Skin epidermis (tissue), 12 donors: ENCODE measurements at regions not wholly inside any gene's neighbourhood (a gene's known extent, or its start where the extent isn't known, plus 50 kb on each side); places are given as distances from the start of the nearest gene placed in this dataset.
"Not testable (repeated sequence)": the region's sequence is repeated elsewhere in the genome, so short reads cannot be mapped to it uniquely, and the experiment has no call there.

Experiments used
- H3K27ac ChIP-seq, 21 experiments: fragments of 200-600 bp; sonication (generic) in 11 of 21; one replicate each; pipeline ENCODE4 v1.5.0; 2020; ENCODE audit warnings: mild to moderate bottlenecking in 3 of 21, inconsistent platforms in 2 of 21, moderate library complexity in 2 of 21
- H3K4me3 ChIP-seq, 7 experiments: fragments of 200-600 bp; sonication (generic) in 2 of 7; one replicate each; pipeline ENCODE4 v1.5.0; 2020; ENCODE audit warnings: inconsistent platforms in 2 of 7, mild to moderate bottlenecking in 2 of 7, moderate library complexity in 1 of 7

- Histone ChIP-seq H3K4me3 (no peak overlapping the region), H3K27ac (peak overlapping the region in 1 of 21 experiments; percentile 47)
Measured at GRCh38 chr3:194933465-194933864, 247.8 kb downstream of the FAM43A start.

- Histone ChIP-seq H3K27ac (peak overlapping the region in 3 of 21 experiments; percentile 34 to 62 (median 58)), H3K4me3 (no peak overlapping the region)
Measured at GRCh38 chr3:194935061-194935460, 249.4 kb downstream of the FAM43A start.

DNA sequence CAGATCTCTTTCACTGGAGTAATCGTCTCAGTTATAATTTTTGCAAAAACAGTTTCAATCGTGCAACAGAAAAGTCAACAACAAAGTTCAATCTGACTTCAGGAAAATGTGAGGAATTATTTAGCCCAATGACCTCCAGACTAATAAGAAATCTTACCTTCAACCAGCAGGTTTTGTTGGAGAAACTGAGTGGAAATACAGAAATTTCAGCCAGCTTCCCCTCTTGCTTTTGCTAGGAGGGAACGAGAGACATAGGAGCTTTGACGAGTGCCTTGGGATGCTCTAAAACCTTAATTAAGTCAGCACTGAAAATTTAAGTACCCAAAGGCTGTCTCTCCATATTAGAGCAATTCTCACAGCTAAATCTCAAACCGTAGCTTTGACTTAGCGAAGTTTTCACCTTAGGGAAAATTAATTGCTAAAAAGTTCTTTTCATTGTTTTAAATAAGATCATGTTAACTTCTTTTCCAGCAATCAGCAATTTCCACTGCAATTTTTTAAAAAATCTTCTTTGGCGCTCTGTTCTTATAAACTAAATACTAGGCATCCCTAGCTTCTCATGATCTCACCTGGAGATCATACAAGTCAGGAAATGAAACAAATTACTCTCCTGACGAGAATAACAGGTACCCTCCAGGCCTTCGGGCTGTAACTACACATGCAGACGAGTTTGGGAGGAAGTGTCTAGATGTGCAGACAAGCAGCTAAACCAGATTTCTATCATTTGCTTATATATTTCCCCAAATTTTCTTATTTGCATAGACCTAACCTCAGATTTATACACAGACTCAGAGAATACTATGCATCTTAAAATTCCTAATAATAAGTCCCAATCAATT is 250.2 kb downstream of the FAM43A start:
- no peak overlapping the region for H3K4me3 ChIP-seq
- H3K27ac ChIP-seq = peak overlapping the region in 2 of 21 experiments; percentile 24 to 58

- H3K27ac ChIP-seq = no peak overlapping the region
- H3K4me3 ChIP-seq = no peak overlapping the region
Measured at GRCh38 chr3:194936659-194937058, 251.0 kb downstream of the FAM43A start.

- Histone ChIP-seq H3K27ac (no peak overlapping the region), H3K4me3 (no peak overlapping the region)
Measured at GRCh38 chr3:194937144-194937543, 251.5 kb downstream of the FAM43A start.

DNA sequence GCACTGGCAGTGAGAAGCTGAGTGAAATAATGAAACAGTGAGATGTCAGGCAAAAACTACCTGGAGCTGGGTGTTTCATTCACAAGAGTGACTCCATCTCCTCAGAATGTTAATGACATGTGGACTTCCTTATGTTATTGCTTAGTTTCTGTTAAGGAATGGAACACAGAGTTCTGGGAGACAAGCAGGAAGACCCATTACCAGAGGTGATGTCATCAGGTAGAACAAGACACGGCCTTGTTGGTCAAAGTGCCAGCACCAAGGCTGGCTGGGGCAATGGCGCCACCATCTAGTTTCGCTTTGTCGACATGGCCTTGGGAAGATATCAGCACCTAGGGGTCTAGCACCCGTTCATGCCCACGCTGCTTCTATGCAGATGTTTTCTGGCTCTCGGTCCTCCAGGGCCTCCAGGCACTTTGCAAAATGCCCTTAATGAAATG is 252.2 kb downstream of the FAM43A start:
- H3K4me3 ChIP-seq = no peak overlapping the region
- no peak overlapping the region for H3K27ac ChIP-seq

- Histone ChIP-seq H3K27ac (no peak overlapping the region), H3K4me3 (no peak overlapping the region)
Measured at GRCh38 chr3:194938845-194939531, 253.3 kb downstream of the FAM43A start.

DNA sequence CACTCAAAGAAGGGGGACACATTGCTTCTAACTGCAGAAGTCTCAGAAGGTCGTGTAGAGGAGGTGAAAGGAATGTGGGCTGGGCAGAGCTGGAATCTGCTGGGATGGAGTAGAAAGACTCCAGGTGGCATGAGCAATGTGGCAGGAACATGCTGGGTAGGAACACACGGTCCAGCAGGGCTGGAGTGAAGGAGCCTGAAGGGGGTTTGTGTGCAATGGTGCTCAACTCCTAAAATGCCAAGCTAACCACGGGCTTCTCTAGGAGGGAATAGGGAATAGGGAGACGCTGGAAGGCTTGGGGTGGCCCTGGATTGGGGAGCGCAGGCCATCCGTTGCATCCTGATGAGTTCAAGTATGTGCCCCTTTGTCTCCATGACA is 253.8 kb downstream of the FAM43A start:
- no peak overlapping the region for H3K27ac ChIP-seq
- H3K4me3 ChIP-seq = no peak overlapping the region

DNA sequence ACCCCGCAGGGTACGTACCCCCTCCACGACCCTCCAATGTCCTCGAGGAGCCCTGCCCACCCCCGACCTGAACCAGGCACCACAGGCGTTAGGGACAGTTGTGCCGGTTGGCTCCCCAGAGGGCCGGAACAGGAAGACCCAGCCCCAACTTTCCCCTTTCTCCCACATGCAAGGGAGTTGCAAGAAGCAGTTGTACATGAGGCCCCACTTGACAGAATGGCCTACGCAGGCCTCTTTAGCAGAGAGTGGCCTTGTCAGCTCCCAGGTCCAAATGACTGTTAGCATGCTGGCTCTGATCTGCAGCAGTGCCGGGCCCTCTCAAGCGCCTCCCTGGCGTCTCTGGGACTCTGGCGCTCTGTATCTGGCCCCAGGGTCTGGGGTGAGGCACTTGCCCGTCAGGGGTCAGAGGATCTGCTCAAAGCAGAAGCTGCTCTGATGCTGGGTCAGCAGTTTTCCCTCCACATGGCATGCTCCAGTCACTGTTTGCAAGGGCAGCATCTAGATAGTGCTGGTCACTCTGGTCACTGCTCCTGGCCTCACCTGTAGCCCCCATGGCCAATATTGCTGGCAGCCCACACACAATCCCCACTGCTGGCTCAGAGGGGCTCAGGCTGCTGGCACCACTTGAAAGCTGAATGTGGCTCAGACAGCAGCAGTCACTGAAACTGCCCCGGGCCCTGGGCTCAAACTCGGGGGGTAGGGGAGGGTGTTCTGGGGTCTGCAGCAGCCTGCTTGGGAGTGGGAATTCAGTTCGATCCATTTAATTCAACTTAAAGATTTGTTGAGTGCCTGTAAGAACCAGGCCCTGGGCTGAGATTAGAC is 254.5 kb downstream of the FAM43A start:
- no peak overlapping the region for H3K27ac ChIP-seq

GRCh38 chr3:194941360-194941955 is 255.8 kb downstream of the FAM43A start:
- Histone ChIP-seq H3K4me3 (no peak overlapping the region), H3K27ac (peak overlapping the region in 2 of 21 experiments; percentile 16 to 27)

More for the DNA sequence above, 254.5 kb downstream of the FAM43A start:
- no peak overlapping the region for H3K4me3 ChIP-seq

GRCh38 chr3:194941956-194942511 is 256.4 kb downstream of the FAM43A start:
- H3K27ac ChIP-seq = peak overlapping the region in 3 of 21 experiments; percentile 16 to 29 (median 27)

DNA sequence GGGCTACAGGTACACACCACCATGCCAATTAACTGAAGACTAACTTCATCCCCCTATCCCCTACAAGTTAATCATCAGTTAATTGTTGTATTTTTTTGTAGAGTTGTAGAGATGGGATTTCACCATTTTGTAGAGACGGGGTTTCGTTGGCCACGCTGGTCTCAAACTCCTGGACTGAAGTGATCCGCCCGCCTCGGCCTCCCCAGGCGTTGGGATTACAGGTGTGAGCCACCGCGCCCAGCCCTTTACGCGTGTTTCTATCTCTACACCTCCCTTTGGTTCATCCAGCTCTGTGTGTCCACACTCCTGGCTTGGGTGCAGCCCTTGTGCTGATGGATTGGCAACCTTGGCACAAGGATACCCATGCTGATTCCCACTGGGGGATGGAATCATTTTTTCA is 258.8 kb downstream of the FAM43A start:
- no peak overlapping the region for H3K27ac ChIP-seq
- H3K4me3 ChIP-seq = no peak overlapping the region

More at GRCh38 chr3:194941956-194942511, 256.4 kb downstream of the FAM43A start:
- H3K4me3 ChIP-seq = no peak overlapping the region

- no peak overlapping the region for H3K4me3 ChIP-seq
- no peak overlapping the region for H3K27ac ChIP-seq
Measured at GRCh38 chr3:194945508-194945907, 259.8 kb downstream of the FAM43A start.

DNA sequence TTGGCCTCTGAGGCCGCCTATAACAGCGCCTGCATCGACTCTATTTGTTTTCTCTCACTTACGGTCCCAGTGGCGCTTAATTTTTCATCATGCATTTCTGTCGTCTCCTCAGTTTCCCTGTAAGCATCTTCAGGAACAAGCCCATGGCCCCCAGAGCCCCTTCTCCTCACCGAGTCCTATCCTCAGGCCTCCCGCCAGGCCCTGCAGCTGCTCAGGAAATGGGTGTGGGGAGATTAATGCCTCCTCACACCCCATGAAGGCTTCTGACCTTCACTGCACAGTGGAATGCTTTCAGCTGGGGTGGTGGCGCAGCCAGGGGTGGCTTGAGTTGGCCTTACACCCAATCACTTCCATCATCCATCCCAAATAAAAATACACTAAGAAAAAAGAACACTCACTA is 260.4 kb downstream of the FAM43A start:
- no peak overlapping the region for H3K4me3 ChIP-seq

DNA sequence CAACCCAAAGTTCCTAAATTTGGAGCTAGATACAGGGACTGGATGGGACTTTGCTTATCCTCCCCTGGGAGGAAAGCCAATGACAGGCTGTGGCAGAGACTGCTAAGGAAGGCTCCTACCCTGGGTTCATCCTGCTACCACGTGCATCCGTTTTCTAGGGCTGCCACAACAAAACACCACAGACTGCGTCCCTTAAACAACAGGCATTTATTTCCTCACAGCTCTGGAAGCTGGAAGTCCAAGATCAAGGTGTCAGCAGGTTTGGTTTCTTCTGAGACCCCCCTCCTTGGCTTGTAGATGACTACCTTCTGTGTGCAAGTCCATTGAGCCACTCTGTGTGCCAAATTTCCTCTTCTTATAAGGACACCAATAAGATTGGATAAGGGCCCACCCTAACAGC is 263.9 kb downstream of the FAM43A start:
- no peak overlapping the region for H3K4me3 ChIP-seq

More for the DNA sequence above, 260.4 kb downstream of the FAM43A start:
- no peak overlapping the region for H3K27ac ChIP-seq

GRCh38 chr3:194950906-194951628 is 265.4 kb downstream of the FAM43A start:
- no peak overlapping the region for H3K27ac ChIP-seq

More for the DNA sequence above, 263.9 kb downstream of the FAM43A start:
- no peak overlapping the region for H3K27ac ChIP-seq

GRCh38 chr3:194951629-194951920 is 265.9 kb downstream of the FAM43A start:
- H3K4me3 ChIP-seq = not testable (repeated sequence)
- peak overlapping the region in 1 of 21 experiments; percentile 63 for H3K27ac ChIP-seq

More at GRCh38 chr3:194950906-194951628, 265.4 kb downstream of the FAM43A start:
- H3K4me3 ChIP-seq = no peak overlapping the region

DNA sequence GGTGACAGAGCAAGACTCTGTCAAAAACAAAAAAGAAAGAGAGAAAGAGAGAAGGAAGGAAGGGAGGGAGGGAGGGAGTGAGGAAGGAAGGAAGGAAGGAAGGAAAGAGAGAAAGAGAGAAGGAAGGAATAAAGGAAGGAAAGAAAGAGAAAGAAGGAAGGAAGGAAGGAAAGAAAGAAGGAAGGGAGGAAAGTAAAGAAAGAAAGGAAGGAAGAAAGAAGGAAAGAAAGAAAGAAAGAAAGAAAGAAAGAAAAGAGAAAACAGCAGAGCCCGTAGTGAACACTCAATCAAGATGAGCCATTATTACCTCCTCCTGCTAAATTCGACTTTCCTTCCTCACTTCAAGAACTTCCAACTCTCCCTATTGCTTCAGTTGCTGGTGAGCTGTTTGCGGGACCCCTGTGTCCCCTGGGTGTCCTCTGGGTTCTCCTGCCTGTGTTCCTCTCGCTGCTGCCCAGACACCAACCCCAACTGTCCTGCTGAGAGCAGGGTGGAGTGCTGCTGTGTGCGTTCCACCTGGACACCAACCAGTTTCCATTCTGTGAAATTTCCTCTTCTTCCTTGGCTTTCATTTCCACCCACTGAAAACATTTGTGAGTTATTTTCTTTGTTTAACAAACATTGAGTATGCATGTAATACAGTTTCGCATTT is 266.4 kb downstream of the FAM43A start:
- H3K27ac ChIP-seq = peak overlapping the region in 3 of 21 experiments; percentile 20 to 63 (median 45)
- no peak overlapping the region for H3K4me3 ChIP-seq
